Embryonic facial prominence (tissue), 1 donor: ENCODE measurements at regions not wholly inside any gene's neighbourhood (a gene's known extent, or its start where the extent isn't known, plus 50 kb on each side); places are given as distances from the start of the nearest gene placed in this dataset.

Experiments
- DNase-seq: peaks from one replicate; pipeline ENCODE4 v3.0.0-alpha.2; 2016; ENCODE audit errors: extremely low spot score

- DNase-seq: no peak
Measured at GRCh38 chr2:575030-575726, 102.0 kb downstream of the TMEM18 start.

GRCh38 chr2:573805-574392 is 103.3 kb downstream of the TMEM18 start:
- no peak for DNase-seq

GRCh38 chr2:573025-573424 is 104.2 kb downstream of the TMEM18 start:
- DNase-seq: no peak

GRCh38 chr2:569681-570080 is 107.5 kb downstream of the TMEM18 start:
- no peak for DNase-seq

GRCh38 chr2:568639-569235 is 108.5 kb downstream of the TMEM18 start:
- no peak for DNase-seq

GRCh38 chr2:567865-568638 is 109.2 kb downstream of the TMEM18 start:
- DNase-seq: peak; percentile 74

GRCh38 chr2:567496-567864 is 109.7 kb downstream of the TMEM18 start:
- no peak for DNase-seq

GRCh38 chr2:566379-567313 is 110.6 kb downstream of the TMEM18 start:
- DNase-seq: no peak

GRCh38 chr2:564471-565181 is 112.6 kb downstream of the TMEM18 start:
- no peak for DNase-seq

- no peak for DNase-seq
Measured at GRCh38 chr2:563512-563911, 113.7 kb downstream of the TMEM18 start.

GRCh38 chr2:562391-563364 is 114.5 kb downstream of the TMEM18 start:
- no peak for DNase-seq

- no peak for DNase-seq
Measured at GRCh38 chr2:558879-559278, 118.3 kb downstream of the TMEM18 start.

- DNase-seq: no peak
Measured at GRCh38 chr2:558302-558642, 118.9 kb downstream of the TMEM18 start.

- DNase-seq: no peak
Measured at GRCh38 chr2:557635-558301, 119.4 kb downstream of the TMEM18 start.

GRCh38 chr2:556485-556884 is 120.7 kb downstream of the TMEM18 start:
- no peak for DNase-seq

- DNase-seq: no peak
Measured at GRCh38 chr2:555164-555922, 121.9 kb downstream of the TMEM18 start.

GRCh38 chr2:554444-554843 is 122.8 kb downstream of the TMEM18 start:
- DNase-seq: no peak

GRCh38 chr2:552906-553305 is 124.3 kb downstream of the TMEM18 start:
- no peak for DNase-seq
